Caki2 (cell line): ENCODE measurements at regions not wholly inside any gene's neighbourhood (a gene's known extent, or its start where the extent isn't known, plus 50 kb on each side); places are given as distances from the start of the nearest gene placed in this dataset.

Experiments
- DNase-seq: peaks from one replicate; pipeline ENCODE4 v3.0.0-alpha.2; 2015; ENCODE audit warnings: low read depth
- in situ Hi-C: cut with HindIII; loops from 2 replicates; pipeline ENCODE4 v1.10.0; 2016; ENCODE audit warnings: low sequenced_read_pairs, low pct_unique_long_range_greater_than_20kb, mixed read lengths

DNA sequence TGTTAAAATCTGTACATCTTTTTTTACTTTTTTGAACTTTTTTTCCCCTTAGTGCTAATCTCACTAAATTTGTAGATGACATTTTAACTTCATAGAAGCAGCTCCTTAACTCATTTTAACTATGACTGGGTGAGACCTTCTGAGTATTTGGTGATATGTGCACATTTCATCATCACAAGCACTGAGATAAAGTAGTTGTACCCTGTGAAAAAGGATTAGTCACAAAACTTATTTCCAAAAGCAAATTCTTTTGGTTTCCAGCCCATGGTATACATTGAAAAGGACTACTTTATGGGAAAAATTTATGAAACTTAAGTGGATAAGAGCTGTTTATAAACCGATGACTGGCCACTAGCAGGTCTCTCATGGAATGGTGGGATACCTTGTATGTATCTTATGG is 581.5 kb downstream of the PLCL1 start:
- in situ Hi-C loops: no loop called here
- DNase-seq: no peak

DNA sequence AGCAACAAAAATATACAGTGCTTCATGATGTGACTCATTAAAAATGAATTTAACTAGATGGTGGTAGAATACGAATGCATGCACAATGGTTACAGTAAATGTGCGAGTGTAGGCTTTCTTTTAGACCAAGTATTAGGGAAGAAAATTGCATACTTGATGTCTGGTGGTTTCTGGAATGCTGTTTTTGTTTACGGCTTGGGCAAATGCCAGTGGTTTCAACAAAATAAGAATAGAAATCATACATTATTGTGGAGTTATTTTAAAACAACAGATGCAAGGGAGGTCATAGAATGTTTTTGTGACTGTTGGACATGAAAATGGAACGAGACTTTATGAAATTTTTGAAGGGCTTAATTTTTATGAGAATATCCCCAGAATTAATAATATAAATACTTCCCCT is 580.9 kb downstream of the PLCL1 start:
- in situ Hi-C loops: no loop called here
- DNase-seq: no peak

DNA sequence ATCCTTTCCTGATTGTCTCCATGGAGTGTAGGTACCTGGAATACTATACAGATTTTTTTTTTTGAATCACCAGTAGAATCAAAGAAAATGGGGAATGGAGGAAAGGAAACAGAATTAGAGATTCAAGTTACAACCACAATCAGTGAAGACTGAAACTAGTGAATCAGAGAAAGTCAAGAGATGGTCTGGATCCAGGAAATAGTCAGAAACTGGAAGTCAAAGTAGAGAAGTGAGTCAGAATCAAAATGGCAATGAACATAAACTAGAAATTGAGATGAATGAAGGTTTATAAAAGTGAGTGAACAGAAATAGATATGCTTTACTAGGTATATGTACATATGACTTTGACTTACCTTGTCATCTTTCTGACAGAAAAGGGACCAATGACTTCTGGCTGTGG is 579.0 kb downstream of the PLCL1 start:
- no peak for DNase-seq
- in situ Hi-C loops: no loop called here

DNA sequence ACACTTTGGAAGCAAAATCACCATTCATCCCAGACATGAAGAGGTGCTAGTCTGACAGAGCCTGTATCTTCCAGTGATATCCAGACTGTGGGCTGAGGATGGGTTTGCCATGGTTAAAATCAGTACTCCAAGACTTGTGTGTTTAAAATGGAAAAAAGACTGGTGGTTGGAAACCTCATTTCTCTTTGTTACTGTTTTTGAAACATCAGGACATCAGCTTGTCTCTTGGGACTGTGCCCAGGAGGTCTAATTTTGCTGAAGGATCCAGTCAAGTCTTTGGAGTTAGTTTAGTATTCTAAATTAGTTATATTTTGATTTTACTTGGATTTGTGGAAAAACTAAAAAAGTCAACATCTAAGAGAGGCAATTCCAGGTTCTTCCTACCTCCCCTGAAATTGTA is 578.4 kb downstream of the PLCL1 start:
- no peak for DNase-seq
- in situ Hi-C loops: no loop called here

DNA sequence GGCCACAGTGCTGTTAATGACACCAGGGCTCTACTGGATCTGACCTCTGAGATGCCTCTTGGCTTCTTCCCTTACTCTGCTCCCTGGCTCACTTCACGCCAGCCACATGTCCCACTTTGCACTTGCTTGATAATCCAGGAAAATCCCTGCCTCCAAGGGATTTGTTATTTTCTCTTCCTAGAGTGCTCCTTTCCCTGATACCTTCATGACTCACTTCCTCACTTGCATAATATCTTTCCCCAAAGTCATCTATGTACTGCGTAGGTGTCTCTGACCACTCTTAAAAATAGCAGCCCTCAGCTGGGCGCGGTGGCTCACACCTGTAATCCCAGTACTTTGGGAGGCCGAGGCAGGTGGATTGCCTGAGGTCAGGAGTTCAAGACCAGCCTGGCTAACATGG is 572.3 kb downstream of the PLCL1 start:
- in situ Hi-C loops: no loop called here
- no peak for DNase-seq

DNA sequence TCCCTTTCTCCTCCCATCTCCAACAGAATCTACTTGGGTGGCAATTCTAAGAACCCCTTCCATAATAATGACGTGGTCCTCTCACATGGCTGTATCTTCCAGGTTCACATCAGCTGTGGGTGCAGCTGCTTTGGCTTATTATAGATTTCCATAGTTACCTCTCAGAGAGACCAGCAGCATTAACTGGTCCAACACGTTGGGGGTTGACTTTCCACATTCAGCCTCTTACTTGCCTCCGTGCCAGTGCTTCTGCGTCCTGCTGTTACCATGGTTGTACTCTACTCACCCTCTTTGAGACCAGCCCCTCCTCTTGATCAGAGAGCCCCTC is 570.7 kb downstream of the PLCL1 start:
- in situ Hi-C loops: no loop called here
- DNase-seq: no peak

DNA sequence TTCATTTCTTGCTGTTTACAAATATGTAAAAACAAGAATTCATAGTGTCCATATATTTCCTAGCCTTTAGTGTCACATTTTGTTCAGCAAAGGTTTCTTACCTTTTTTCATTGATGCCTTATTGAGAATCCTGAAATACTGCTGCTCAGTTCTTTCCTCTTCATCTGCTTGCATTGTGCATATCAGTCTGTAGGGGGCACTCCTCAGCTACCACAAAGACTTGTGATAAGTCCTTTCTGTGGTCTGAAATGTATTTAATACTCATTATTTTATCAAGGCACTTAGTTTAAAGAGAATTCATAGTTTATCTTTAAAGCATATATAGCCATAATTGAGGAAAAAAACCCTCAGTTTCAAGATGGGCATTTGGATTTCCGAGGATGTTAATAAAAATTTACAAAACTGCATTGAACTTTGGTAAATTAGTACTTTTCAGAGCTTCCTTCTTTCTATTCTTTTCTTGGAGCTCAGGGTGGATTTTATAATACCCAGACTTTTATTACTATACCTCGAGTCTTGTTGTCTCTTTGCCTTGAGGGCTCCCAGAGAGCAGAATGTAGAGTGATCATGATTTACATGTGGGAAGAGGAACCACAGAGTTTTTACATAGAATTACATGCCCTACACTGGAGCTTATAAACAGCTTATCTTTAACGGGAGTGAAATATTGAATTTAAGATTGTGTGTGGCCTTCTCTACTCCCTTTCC is 570.1 kb downstream of the PLCL1 start:
- peak; percentile 7 for DNase-seq
- in situ Hi-C loops: no loop called here

DNA sequence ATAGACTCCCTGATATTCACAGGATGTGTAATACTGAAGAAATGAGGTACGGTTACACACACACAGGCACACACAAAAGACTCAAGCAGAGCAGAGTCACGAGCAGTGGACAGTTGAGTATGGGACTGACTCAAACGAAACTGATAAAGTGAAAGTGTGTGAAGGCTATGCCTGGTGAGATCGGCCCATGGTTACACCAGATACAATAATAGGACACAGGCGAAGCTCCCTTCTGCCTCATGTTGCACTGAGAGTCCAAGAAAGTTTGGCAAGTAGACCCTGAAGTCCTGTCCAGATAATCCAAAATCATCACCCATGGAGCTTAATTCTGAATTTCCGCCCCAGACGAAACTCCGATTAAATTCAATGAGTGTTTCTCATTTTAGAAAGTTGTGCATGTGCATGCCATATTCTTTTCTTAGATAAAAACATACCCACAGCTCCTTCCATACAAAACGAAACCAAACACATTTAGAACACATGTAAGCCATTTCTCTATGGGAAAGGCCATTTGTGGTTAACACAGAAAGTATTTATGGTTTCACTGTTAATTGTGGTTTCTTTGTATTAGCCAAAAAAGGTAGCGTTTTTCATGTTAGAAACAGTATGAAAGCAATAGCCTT is 567.6 kb downstream of the PLCL1 start:
- in situ Hi-C loops: no loop called here
- no peak for DNase-seq

DNA sequence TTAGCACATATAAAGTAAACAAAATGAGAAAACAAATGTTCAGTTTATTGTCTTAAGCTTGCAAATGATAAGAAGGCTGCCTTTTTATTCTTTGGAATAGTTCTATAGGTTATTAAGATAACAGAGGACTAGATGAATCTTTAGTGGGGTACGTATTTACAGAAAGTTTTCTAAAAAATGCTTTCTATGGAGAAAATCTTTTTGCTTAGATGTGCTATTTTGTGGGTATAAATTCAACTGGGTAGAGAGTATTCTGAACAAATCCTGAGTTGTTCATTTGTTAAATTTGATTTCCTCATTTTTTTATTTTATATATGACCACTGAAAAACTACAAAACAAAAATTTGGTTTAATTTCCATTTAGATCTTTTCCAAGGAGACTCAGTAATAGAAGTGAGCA is 566.9 kb downstream of the PLCL1 start:
- no peak for DNase-seq
- in situ Hi-C loops: no loop called here

DNA sequence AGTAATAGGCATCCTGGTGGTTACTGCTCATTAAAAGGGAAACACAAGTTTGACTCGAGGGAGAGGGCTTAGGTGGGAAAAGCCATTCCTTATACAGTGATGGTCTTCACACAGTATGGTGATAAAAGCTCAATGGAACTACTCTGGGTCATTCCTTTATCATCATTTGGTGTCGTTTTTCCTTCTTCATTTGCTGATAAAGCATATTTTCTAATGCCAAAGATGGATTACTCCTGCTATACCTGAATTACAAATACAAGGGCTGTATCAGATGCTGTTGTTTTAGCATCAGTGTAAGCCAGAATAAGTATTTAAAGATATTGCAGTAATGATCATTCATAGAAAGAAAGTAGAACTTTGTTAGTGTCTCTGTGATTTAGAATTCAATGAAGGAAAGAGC is 563.7 kb downstream of the PLCL1 start:
- DNase-seq: no peak
- in situ Hi-C loops: no loop called here

DNA sequence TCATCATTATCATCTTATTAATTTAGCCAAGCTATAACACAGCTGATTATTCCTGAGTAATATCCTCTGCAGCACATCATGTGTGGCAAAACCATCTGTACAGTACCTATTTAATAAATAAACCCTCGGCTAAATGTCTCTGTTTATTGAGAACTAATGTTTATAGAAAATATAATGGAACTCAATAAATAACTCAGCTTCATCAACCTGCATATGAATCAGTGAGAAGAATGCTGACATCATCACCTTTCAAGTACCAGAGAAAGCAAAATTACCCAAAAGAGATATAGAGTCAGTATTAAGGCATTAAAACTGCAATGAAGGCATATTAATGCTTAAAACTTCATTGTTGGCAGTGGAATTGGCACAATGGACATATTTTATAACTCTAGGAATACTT is 558.3 kb downstream of the PLCL1 start:
- DNase-seq: no peak

DNA sequence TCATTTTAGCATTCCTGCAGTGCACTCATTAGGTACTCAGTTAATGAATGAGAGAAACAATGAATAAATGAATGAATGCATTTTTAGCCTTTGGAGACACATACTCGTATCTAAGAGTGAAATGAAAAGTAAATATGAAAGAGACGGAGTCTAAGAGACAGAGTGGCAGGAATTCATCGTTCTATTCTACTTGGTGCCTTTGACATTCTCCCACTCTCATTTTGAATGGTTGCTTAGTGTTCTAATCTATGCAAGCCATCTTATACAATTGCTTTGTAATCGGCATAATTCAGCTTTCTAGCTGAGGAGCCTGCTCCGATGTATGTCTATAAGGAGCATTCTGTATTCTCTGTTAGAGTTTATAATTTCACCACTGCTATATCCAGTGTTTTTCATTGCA is 554.9 kb downstream of the PLCL1 start:
- no peak for DNase-seq
- in situ Hi-C loops: no loop called here

More for the DNA sequence above, 558.3 kb downstream of the PLCL1 start:
- in situ Hi-C loops: no loop called here

DNA sequence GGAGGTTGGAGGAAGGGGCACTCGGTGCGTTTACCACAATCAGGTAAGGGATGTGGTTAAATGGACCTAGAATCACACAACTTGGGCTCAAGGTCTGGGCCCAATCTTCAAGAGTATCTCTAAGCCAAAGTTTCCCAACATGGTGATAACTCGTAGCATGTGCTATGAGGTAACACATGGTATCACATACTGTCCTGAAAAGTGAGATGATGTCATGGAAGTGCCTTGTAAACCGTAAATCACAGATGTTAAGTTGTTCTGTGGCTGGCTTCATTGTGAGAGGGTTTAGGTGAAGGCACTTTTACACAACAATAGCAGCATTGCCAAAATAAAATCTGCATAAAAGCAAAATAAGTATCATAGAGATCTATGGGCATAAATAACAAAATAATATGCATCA is 551.8 kb downstream of the PLCL1 start:
- in situ Hi-C loops: no loop called here
- no peak for DNase-seq

DNA sequence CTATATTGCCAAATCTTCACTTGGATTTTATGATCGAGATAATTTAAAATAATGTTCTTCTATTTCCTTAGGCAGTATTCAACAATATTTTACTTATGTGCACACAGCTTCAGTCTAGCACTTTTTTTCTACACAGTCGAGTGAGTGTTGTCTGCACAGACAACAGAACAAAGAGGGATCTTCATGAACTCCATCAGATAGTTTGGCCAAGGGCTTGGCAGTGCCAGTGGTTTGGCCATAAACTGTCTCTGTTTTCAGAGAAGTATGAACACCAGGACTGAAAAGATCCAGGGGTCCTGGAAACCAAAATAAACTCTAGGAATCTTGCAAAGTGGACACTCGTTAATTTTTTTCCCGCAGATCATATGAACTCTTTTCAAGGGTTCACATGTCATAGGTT is 547.3 kb downstream of the PLCL1 start:
- in situ Hi-C loops: no loop called here
- DNase-seq: no peak

DNA sequence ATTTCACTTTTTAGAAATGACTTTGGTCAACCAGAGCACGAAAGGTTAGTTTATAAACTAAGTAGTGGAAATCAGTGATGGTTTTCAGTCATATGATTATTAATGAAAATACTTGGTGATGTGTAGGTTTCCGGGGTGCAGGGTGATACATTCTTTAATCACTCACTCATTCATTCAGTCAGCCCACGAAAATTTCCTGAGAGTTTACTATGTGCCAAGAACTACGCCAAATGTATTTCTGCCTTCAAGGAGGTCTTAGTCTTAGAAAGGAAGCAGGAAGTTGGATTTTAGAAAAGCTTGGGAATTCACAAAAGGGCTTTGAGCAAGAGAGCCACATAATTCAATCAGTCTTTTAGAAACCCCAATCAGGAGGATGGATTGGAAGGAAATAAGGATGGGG is 543.6 kb downstream of the PLCL1 start:
- DNase-seq: no peak
- in situ Hi-C loops: no loop called here

DNA sequence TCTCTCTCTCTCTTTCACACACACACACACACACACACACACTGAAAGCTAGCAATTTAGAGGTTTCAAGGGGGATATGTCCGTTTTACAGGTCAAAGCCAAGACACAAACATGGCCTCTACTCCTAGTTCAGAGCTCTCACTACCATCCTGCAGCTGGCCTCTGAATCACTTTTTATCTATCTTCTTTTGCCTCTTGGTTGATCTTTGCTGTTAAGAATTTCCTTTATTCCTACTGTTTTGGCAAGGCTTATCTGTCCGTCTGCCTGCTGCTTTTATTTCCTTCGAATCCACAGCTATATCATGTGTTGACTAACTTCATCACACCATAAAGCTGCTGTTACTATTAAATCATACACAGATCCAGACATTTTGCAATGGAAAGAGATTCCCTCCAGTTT is 543.0 kb downstream of the PLCL1 start:
- no peak for DNase-seq

DNA sequence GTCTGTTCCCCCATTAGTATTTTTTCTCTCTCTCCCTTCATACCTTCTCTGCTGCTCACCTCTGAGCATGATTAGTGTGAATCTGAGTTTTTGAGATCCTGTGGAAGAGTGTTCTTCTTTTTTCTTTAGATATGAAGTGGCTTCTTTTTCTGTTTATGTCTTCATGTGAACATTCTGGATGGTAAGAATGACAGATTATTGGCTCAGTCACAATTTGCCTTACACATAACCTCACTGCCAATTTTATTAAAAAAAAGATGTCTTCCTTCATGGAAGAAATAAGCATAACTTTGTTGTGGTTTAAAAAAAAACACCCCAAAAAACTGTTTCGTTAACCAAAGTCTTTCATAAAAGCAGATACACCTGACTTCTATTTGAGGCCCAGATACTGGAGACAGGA is 539.1 kb downstream of the PLCL1 start:
- no peak for DNase-seq
- in situ Hi-C loops: no loop called here

More for the DNA sequence above, 543.0 kb downstream of the PLCL1 start:
- in situ Hi-C loops: no loop called here

DNA sequence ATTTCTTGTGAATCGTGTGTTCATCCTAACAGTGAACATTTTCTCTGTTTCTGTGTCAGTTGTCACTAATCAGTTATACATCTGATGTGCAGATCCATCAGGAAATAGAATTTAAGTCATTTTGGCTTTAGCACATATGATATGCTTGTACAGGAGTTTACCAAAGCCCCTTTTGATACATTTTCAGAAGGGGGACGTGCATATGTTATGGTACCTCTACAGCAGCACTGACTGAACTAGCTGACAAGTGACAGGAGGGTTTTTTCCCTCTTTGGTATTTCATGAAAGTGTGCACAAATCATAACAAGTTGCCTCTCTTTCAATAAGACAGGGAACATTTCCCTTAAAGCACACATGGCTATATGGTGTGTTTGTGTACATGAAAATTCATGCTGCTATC is 536.5 kb downstream of the PLCL1 start:
- in situ Hi-C loops: no loop called here

DNA sequence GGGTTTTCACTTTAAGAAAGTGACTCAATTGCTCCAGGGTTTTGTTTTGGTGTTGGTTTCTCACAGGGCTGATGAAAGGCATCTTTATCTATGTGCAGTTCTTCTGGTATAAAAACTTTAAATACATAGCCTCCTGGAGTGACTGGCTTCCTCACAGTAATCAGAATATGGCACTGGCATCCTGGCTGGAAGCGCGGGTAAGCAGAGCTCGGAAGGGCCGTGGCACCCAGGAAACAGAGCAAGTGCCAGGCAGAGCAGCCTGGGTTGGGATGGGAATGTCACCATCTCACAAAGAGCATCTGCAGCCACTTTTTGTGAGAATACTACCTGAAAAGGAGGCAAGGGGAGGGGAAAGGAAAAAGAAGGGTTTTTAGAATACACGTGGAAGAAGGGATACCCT is 534.7 kb downstream of the PLCL1 start:
- no peak for DNase-seq
- in situ Hi-C loops: no loop called here

More for the DNA sequence above, 536.5 kb downstream of the PLCL1 start:
- DNase-seq: no peak

DNA sequence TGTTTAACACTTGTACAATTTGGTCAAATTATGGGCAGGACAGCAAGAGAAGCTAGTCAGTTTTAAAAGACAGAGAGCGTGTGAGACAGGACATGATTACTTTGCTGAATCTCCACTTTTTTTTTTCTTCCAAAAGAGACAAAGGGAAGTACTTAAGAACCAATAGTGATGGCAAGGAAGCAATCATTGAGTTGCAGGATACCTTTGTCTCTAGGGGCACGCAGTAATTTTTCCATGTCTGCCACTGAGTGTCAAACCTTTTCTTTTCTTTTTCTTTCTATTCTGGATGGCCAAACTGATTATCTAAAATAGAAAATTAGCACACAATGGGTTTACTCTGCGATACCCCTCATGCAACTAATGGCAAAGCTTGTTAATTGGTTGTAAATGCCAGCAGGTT is 533.0 kb downstream of the PLCL1 start:
- no peak for DNase-seq
- in situ Hi-C loops: no loop called here
